IMR-90 (cell line): ENCODE measurements at regions not wholly inside any gene's neighbourhood (a gene's known extent, or its start where the extent isn't known, plus 50 kb on each side); places are given as distances from the start of the nearest gene placed in this dataset.
"Not testable (repeated sequence)": the region's sequence is repeated elsewhere in the genome, so short reads cannot be mapped to it uniquely, and the experiment has no call there.

Experiments used
- BHLHE40 ChIP-seq: fragments of 150-350 bp; IDR thresholded peaks from 2 replicates; pipeline ENCODE4 v1.6.1; 2016; ENCODE audit warnings: mild to moderate bottlenecking, low read depth, low read length
- CEBPB ChIP-seq: IDR thresholded peaks from 2 replicates; pipeline ENCODE4 v1.6.1; 2012; ENCODE audit warnings: low read depth, low read length, improper control_type of control experiment
- CHD1 ChIP-seq: IDR thresholded peaks from 2 replicates; pipeline ENCODE4 v1.6.1; 2012; ENCODE audit warnings: low read depth, low read length, improper control_type of control experiment
- CTCF ChIP-seq: conservative IDR thresholded peaks from 2 replicates; pipeline ENCODE4 v1.5.1; 2012; ENCODE audit warnings: mild to moderate bottlenecking, low read depth, low read length, improper control_type of control experiment
- FOS ChIP-seq: fragments of 150-350 bp; IDR thresholded peaks from 2 replicates; pipeline ENCODE4 v1.6.1; 2016; ENCODE audit warnings: low read depth, low read length
- MAFK ChIP-seq: IDR thresholded peaks from 2 replicates; pipeline ENCODE4 v1.6.1; 2012; ENCODE audit warnings: low read depth, low read length, improper control_type of control experiment
- MXI1 ChIP-seq: IDR thresholded peaks from 2 replicates; pipeline ENCODE4 v1.6.1; 2012; ENCODE audit warnings: low read depth, mild to moderate bottlenecking, low read length, moderate library complexity, borderline replicate concordance
- NFE2L2 ChIP-seq: fragments of 150-350 bp; IDR thresholded peaks from 2 replicates; pipeline ENCODE4 v1.6.1; 2016; ENCODE audit warnings: low read depth, mild to moderate bottlenecking, low read length
- POLR2A ChIP-seq: IDR thresholded peaks from 2 replicates; pipeline ENCODE4 v1.6.1; 2012; ENCODE audit warnings: mild to moderate bottlenecking, low read depth, low read length
- RAD21 ChIP-seq: IDR thresholded peaks from 2 replicates; pipeline ENCODE4 v1.6.1; 2012; ENCODE audit warnings: low read length, improper control_type of control experiment
- RCOR1 ChIP-seq: IDR thresholded peaks from 2 replicates; pipeline ENCODE4 v1.6.1; 2012; ENCODE audit warnings: mild to moderate bottlenecking, low read length, improper control_type of control experiment; ENCODE audit not compliant: insufficient replicate concordance
- USF2 ChIP-seq: fragments of 150-350 bp; IDR thresholded peaks from 2 replicates; pipeline ENCODE4 v1.6.1; 2017; ENCODE audit warnings: mild to moderate bottlenecking, antibody characterized with exemption, low read length, low read depth

- TF ChIP-seq CTCF, FOS, RAD21, USF2, BHLHE40, CEBPB, RCOR1, POLR2A, MXI1, CHD1, NFE2L2: not testable (repeated sequence)
- TF ChIP-seq MAFK, result peak; percentile 29; the same call in 1 of the 2 replicates
Measured at GRCh38 chr9:65441324-65441920, 156.4 kb upstream of the FOXD4L5 start.
